ENCODE measurements at regions not wholly inside any gene's neighbourhood (a gene's known extent, or its start where the extent isn't known, plus 50 kb on each side); places are given as distances from the start of the nearest gene placed in this dataset.
A peak's percentile ranks its signal among the peaks of the same experiment; 100 is the strongest.

- no peak overlapping the region for H3K4me3 ChIP-seq (ENCODE audit: low read depth, low read length)
- TF ChIP-seq CTCF (IDR thresholded peaks at IDR 0.05; ENCODE audit: insufficient read depth, low read depth, low read length), result no peak
- no peak for DNase-seq (ENCODE audit: low read depth)
Observed at GRCh38 chr12:70989232-70989631, 68.7 kb upstream of the PTPRR start.

- no peak overlapping the region for H3K4me3 ChIP-seq (ENCODE audit: low read depth, low read length)
- no peak for TF ChIP-seq CTCF (IDR thresholded peaks at IDR 0.05; ENCODE audit: insufficient read depth, low read depth, low read length)
- DNase-seq (ENCODE audit: low read depth), result peak; percentile 26
Observed at GRCh38 chr12:70985850-70986249, 65.3 kb upstream of the PTPRR start.

- no peak overlapping the region for H3K4me3 ChIP-seq (ENCODE audit: low read depth, low read length)
Observed at GRCh38 chr12:70983692-70984091, 63.2 kb upstream of the PTPRR start.

GRCh38 chr12:70982991-70983390, 62.5 kb upstream of the PTPRR start:
- H3K4me3 ChIP-seq (ENCODE audit: low read depth, low read length), result no peak overlapping the region
- no peak for TF ChIP-seq CTCF (IDR thresholded peaks at IDR 0.05; ENCODE audit: insufficient read depth, low read depth, low read length)
- DNase-seq (ENCODE audit: low read depth), result peak; percentile 42

More at GRCh38 chr12:70983692-70984091, 63.2 kb upstream of the PTPRR start:
- no peak for TF ChIP-seq CTCF (IDR thresholded peaks at IDR 0.05; ENCODE audit: insufficient read depth, low read depth, low read length)
- DNase-seq (ENCODE audit: low read depth), result no peak

GRCh38 chr12:70982286-70982685, 61.7 kb upstream of the PTPRR start:
- no peak overlapping the region for H3K4me3 ChIP-seq (ENCODE audit: low read depth, low read length)
- peak; percentile 43 for DNase-seq (ENCODE audit: low read depth)
- no peak for TF ChIP-seq CTCF (IDR thresholded peaks at IDR 0.05; ENCODE audit: insufficient read depth, low read depth, low read length)

GRCh38 chr12:70971001-70971794, 50.7 kb upstream of the PTPRR start:
- no peak for TF ChIP-seq CTCF (IDR thresholded peaks at IDR 0.05; ENCODE audit: insufficient read depth, low read depth, low read length)
- H3K4me3 ChIP-seq (ENCODE audit: low read depth, low read length), result no peak overlapping the region
- DNase-seq (ENCODE audit: low read depth), result no peak
